CD4-positive, alpha-beta memory T cell (primary cell): ENCODE measurements at regions not wholly inside any gene's neighbourhood (a gene's known extent, or its start where the extent isn't known, plus 50 kb on each side); places are given as distances from the start of the nearest gene placed in this dataset.

ENCODE experiments used
- CTCF ChIA-PET: fragments of 350-600 bp; sonication (Branson Sonifier 250); formaldehyde crosslinking; loops from one replicate; lab custom pipeline; 2021; ENCODE audit warnings: inconsistent platforms; ENCODE audit not compliant: partially characterized antibody; lab: Charles Lee
- POLR2A ChIA-PET: fragments of 350-600 bp; sonication (Branson Sonifier 250); formaldehyde crosslinking; loops from one replicate; lab custom pipeline; 2021; ENCODE audit not compliant: partially characterized antibody; lab: Charles Lee
- DNase-seq, 5 donors: peaks; one replicate each; pipeline versions ENCODE4 v3.0.0 to v3.0.0-alpha.2; 2020 to 2022; ENCODE audit warnings: mixed read lengths in 1 of 5
- H3K27ac ChIP-seq: one replicate; pipeline ENCODE4 v1.7.0; 2013; ENCODE audit warnings: low read depth, low read length
- H3K27me3 ChIP-seq: 2 replicates; pipeline ENCODE4 v1.7.0; 2013; ENCODE audit warnings: mild to moderate bottlenecking, low read length, moderate library complexity; ENCODE audit not compliant: insufficient read depth
- H3K36me3 ChIP-seq: 2 replicates; pipeline ENCODE4 v1.7.0; 2013; ENCODE audit warnings: mild to moderate bottlenecking, low read length, moderate library complexity; ENCODE audit not compliant: insufficient read depth
- H3K4me1 ChIP-seq: 2 replicates; pipeline ENCODE4 v1.7.0; 2013; ENCODE audit warnings: mild to moderate bottlenecking, low read length, moderate library complexity; ENCODE audit not compliant: insufficient read depth
- H3K4me3 ChIP-seq, 2 donors: one replicate each; pipeline ENCODE4 v1.7.0; 2013; ENCODE audit warnings: low read length in 2 of 2, mild to moderate bottlenecking in 1 of 2
- H3K9me3 ChIP-seq, 2 donors: one replicate each; pipeline ENCODE4 v1.7.0; 2013; ENCODE audit warnings: low read length in 2 of 2, control low read depth in 1 of 2; ENCODE audit not compliant: control insufficient read depth in 1 of 2
- H3K27ac Mint-ChIP-seq, 7 donors: one replicate each; pipeline ENCODE4 v1.8.0; 2020 to 2021; ENCODE audit warnings: mixed read lengths in 7 of 7, mild to moderate bottlenecking in 6 of 7, inconsistent platforms in 3 of 7, moderate library complexity in 3 of 7
- H3K27me3 Mint-ChIP-seq, 2 donors: one replicate each; pipeline ENCODE4 v1.8.0; 2020 to 2021; ENCODE audit warnings: mixed read lengths in 2 of 2
- H3K36me3 Mint-ChIP-seq, 2 donors: one replicate each; pipeline ENCODE4 v1.8.0; 2020 to 2021; ENCODE audit warnings: mixed read lengths in 2 of 2, inconsistent platforms in 1 of 2, mild to moderate bottlenecking in 1 of 2
- H3K4me1 Mint-ChIP-seq, 4 donors: one replicate each; pipeline ENCODE4 v1.8.0; 2020 to 2021; ENCODE audit warnings: mixed read lengths in 4 of 4, mild to moderate bottlenecking in 1 of 4
- H3K4me3 Mint-ChIP-seq, 8 donors: one replicate each; pipeline ENCODE4 v1.8.0; 2020 to 2021; ENCODE audit warnings: mixed read lengths in 8 of 8, mild to moderate bottlenecking in 7 of 8, moderate library complexity in 6 of 8, inconsistent platforms in 3 of 8
- H3K9me3 Mint-ChIP-seq, 8 donors: one replicate each; pipeline ENCODE4 v1.8.0; 2020 to 2021; ENCODE audit warnings: mixed read lengths in 8 of 8, mild to moderate bottlenecking in 5 of 8, inconsistent platforms in 3 of 8, moderate library complexity in 1 of 8
- intact Hi-C: fragments of 100-400 bp; cut with micrococcal nuclease; formaldehyde crosslinking; loops from one replicate; pipeline ENCODE4 v1.15.1; 2023

DNA sequence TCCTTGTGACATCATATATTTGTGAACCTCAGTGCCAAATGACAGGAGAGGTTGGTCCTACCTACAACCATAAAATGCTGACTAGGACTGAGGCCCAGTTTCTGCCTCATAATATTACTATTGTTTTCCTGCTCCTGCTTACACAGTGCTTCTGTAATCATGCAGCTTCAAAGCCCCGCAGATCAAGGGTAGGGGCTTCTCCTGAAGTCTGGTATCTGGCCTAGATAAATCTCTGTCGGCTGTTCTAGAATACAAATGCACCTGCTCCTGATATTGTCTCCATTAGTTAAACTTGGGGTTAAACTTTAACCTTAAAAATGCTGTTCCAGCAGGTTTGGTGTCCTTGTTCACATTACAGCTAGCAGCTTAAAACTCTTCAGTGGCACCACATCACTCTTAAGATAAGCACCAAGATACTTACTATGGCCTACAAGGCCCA, 552.4 kb downstream of the TUSC7 start:
- Histone ChIP-seq H3K4me1 (no peaks in the 10 kb centered on the region), H3K9me3 (no peaks in the 10 kb centered on the region), H3K27me3 (no peaks in the 10 kb centered on the region), H3K4me3 (no peak overlapping the region), H3K27ac (no peak overlapping the region), H3K36me3 (no peaks in the 10 kb centered on the region)
- Mint-ChIP-seq H3K4me1 (no peaks in the 10 kb centered on the region), H3K4me3 (no peak overlapping the region), H3K27me3 (no peaks in the 10 kb centered on the region), H3K27ac (no peak overlapping the region), H3K36me3 (no peaks in the 10 kb centered on the region), H3K9me3 (peaks cover 0 to 20% (median 5%) of the 10 kb centered on the region in 8 donors)
- ChIA-PET POLR2A (no interaction called here), CTCF (no interaction called here)
- DNase-seq = no peak
- intact Hi-C loops = no loop called here

GRCh38 chr3:117263270-117263669, 553.7 kb downstream of the TUSC7 start:
- no peaks in the 10 kb centered on the region for H3K4me1 Mint-ChIP-seq

DNA sequence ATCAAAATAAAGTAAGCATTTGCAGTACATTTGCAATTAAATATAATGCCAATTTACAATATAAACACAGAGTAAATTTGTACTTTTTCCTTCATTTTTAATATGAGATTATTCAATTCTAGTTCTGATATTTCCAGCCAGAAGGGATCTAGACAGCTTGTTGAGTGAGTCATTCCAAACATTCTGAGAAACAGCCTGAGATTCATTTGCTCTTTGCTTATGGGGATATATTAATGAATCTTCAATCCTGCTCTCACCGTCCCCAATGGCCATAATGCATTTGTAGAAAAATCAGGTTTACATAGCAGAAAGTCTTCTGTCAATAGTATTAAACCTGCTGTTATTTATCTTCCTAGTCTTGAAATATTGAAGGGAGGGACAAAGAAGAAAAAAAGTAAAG, 554.2 kb downstream of the TUSC7 start:
- no peak overlapping the region for H3K4me3 Mint-ChIP-seq
- H3K4me1 Mint-ChIP-seq = no peaks in the 10 kb centered on the region

More at GRCh38 chr3:117263270-117263669, 553.7 kb downstream of the TUSC7 start:
- H3K9me3 ChIP-seq = no peaks in the 10 kb centered on the region
- CTCF ChIA-PET = no interaction called here
- H3K27me3 ChIP-seq = no peaks in the 10 kb centered on the region
- Mint-ChIP-seq H3K4me3 (no peak overlapping the region), H3K27me3 (no peaks in the 10 kb centered on the region), H3K36me3 (no peaks in the 10 kb centered on the region), H3K9me3 (peaks cover 0 to 18% (median 4%) of the 10 kb centered on the region in 8 donors), H3K27ac (no peak overlapping the region)
- no peak overlapping the region for H3K27ac ChIP-seq
- no peaks in the 10 kb centered on the region for H3K4me1 ChIP-seq
- intact Hi-C loops = no loop called here
- POLR2A ChIA-PET = no interaction called here
- DNase-seq = no peak
- H3K4me3 ChIP-seq = no peak overlapping the region
- no peaks in the 10 kb centered on the region for H3K36me3 ChIP-seq

GRCh38 chr3:117264204-117264994, 554.8 kb downstream of the TUSC7 start:
- DNase-seq = no peak
- H3K4me1 ChIP-seq = no peaks in the 10 kb centered on the region
- Mint-ChIP-seq H3K27ac (no peak overlapping the region), H3K4me3 (no peak overlapping the region), H3K27me3 (no peaks in the 10 kb centered on the region), H3K4me1 (no peaks in the 10 kb centered on the region), H3K9me3 (peaks cover 0 to 14% (median 4%) of the 10 kb centered on the region in 8 donors), H3K36me3 (no peaks in the 10 kb centered on the region)
- ChIA-PET CTCF (no interaction called here), POLR2A (no interaction called here)
- no peak overlapping the region for H3K27ac ChIP-seq
- no peaks in the 10 kb centered on the region for H3K27me3 ChIP-seq
- H3K36me3 ChIP-seq = no peaks in the 10 kb centered on the region
- intact Hi-C loops = no loop called here
- H3K9me3 ChIP-seq = no peaks in the 10 kb centered on the region
- H3K4me3 ChIP-seq = no peak overlapping the region

More for the DNA sequence above, 554.2 kb downstream of the TUSC7 start:
- no peak for DNase-seq
- ChIA-PET POLR2A (no interaction called here), CTCF (no interaction called here)
- Histone ChIP-seq H3K4me1 (no peaks in the 10 kb centered on the region), H3K27ac (no peak overlapping the region), H3K9me3 (no peaks in the 10 kb centered on the region), H3K4me3 (no peak overlapping the region), H3K27me3 (no peaks in the 10 kb centered on the region), H3K36me3 (no peaks in the 10 kb centered on the region)
- intact Hi-C loops = no loop called here
- Mint-ChIP-seq H3K27me3 (no peaks in the 10 kb centered on the region), H3K36me3 (no peaks in the 10 kb centered on the region), H3K9me3 (peaks cover 0 to 14% (median 4%) of the 10 kb centered on the region in 8 donors), H3K27ac (no peak overlapping the region)

GRCh38 chr3:117266806-117267205, 557.2 kb downstream of the TUSC7 start:
- CTCF ChIA-PET = no interaction called here
- no peaks in the 10 kb centered on the region for H3K36me3 Mint-ChIP-seq
- no peaks in the 10 kb centered on the region for H3K27me3 Mint-ChIP-seq
- POLR2A ChIA-PET = no interaction called here
- intact Hi-C loops = no loop called here
- H3K9me3 ChIP-seq = no peaks in the 10 kb centered on the region
- H3K4me1 ChIP-seq = no peaks in the 10 kb centered on the region
- H3K4me3 ChIP-seq = no peak overlapping the region
- no peaks in the 10 kb centered on the region for H3K36me3 ChIP-seq
- H3K27me3 ChIP-seq = no peaks in the 10 kb centered on the region
- no peak overlapping the region for H3K27ac ChIP-seq
- H3K4me1 Mint-ChIP-seq = no peaks in the 10 kb centered on the region
- H3K4me3 Mint-ChIP-seq = no peak overlapping the region
- no peak for DNase-seq
- no peak overlapping the region for H3K27ac Mint-ChIP-seq
- H3K9me3 Mint-ChIP-seq = peaks cover 2 to 17% (median 5%) of the 10 kb centered on the region in 8 donors

- Mint-ChIP-seq H3K27ac (no peak overlapping the region), H3K9me3 (peaks cover 0 to 17% (median 3%) of the 10 kb centered on the region in 8 donors), H3K4me1 (no peaks in the 10 kb centered on the region), H3K4me3 (no peak overlapping the region), H3K27me3 (no peaks in the 10 kb centered on the region), H3K36me3 (no peaks in the 10 kb centered on the region)
- H3K4me1 ChIP-seq = no peaks in the 10 kb centered on the region
- H3K27ac ChIP-seq = no peak overlapping the region
- H3K4me3 ChIP-seq = no peak overlapping the region
- no peak for DNase-seq
- intact Hi-C loops = no loop called here
- no peaks in the 10 kb centered on the region for H3K27me3 ChIP-seq
- H3K9me3 ChIP-seq = no peaks in the 10 kb centered on the region
- ChIA-PET POLR2A (no interaction called here), CTCF (no interaction called here)
- H3K36me3 ChIP-seq = no peaks in the 10 kb centered on the region
These were observed 558.7 kb downstream of the TUSC7 start for GRCh38 chr3:117268318-117268717.

GRCh38 chr3:117272274-117272673, 562.7 kb downstream of the TUSC7 start:
- Mint-ChIP-seq H3K36me3 (no peaks in the 10 kb centered on the region), H3K9me3 (peaks cover 0 to 10% (median 2%) of the 10 kb centered on the region in 8 donors), H3K4me1 (no peaks in the 10 kb centered on the region), H3K4me3 (no peak overlapping the region), H3K27ac (no peak overlapping the region), H3K27me3 (no peaks in the 10 kb centered on the region)
- Histone ChIP-seq H3K9me3 (no peaks in the 10 kb centered on the region), H3K4me1 (no peaks in the 10 kb centered on the region), H3K4me3 (no peak overlapping the region), H3K36me3 (no peaks in the 10 kb centered on the region), H3K27ac (no peak overlapping the region), H3K27me3 (no peaks in the 10 kb centered on the region)
- POLR2A ChIA-PET = no interaction called here
- CTCF ChIA-PET = no interaction called here
- no peak for DNase-seq
- intact Hi-C loops = no loop called here
